Astrocyte (in vitro differentiated cells and primary cell): ENCODE measurements at regions not wholly inside any gene's neighbourhood (a gene's known extent, or its start where the extent isn't known, plus 50 kb on each side); places are given as distances from the start of the nearest gene placed in this dataset.

Experiments used
- DNase-seq: peaks from one replicate; pipeline ENCODE4 v3.0.0-alpha.2; 2010; ENCODE audit warnings: low read depth
- FAIRE-seq: peaks from 2 replicates; lab custom pipeline; 2011; peaks lifted over from hg19 to GRCh38; lab: Jason Lieb, UNC
- H2AFZ ChIP-seq: 2 replicates; pipeline ENCODE4 v1.6.0; 2012; ENCODE audit warnings: low read depth, low read length, inconsistent platforms
- H3K27ac ChIP-seq: 2 replicates; pipeline ENCODE4 v1.5.1; 2011; ENCODE audit warnings: low read depth, low read length, inconsistent platforms
- H3K27me3 ChIP-seq: 2 replicates; pipeline ENCODE4 v1.6.0; 2011; ENCODE audit warnings: low read length, inconsistent platforms; ENCODE audit not compliant: insufficient read depth
- H3K36me3 ChIP-seq: 2 replicates; pipeline ENCODE4 v1.5.1; 2011; ENCODE audit warnings: low read length, inconsistent platforms; ENCODE audit not compliant: insufficient read depth
- H3K4me1 ChIP-seq: 2 replicates; pipeline ENCODE4 v1.5.1; 2011; ENCODE audit warnings: low read length, inconsistent platforms; ENCODE audit not compliant: insufficient read depth
- H3K4me2 ChIP-seq: 2 replicates; pipeline ENCODE4 v1.6.0; 2012; ENCODE audit warnings: low read length, inconsistent platforms
- H3K4me3 ChIP-seq: 2 replicates; pipeline ENCODE4 v1.5.1; 2011; ENCODE audit warnings: low read depth, mild to moderate bottlenecking, low read length, inconsistent platforms; ENCODE audit not compliant: insufficient read depth
- H3K79me2 ChIP-seq: 2 replicates; pipeline ENCODE4 v1.6.0; 2012; ENCODE audit warnings: mild to moderate bottlenecking, low read length, inconsistent platforms; ENCODE audit not compliant: insufficient read depth
- H3K9ac ChIP-seq: 2 replicates; pipeline ENCODE4 v1.6.0; 2012; ENCODE audit warnings: mild to moderate bottlenecking, low read length, inconsistent platforms
- H3K9me3 ChIP-seq: 2 replicates; pipeline ENCODE4 v1.5.1; 2012; ENCODE audit warnings: low read depth, mild to moderate bottlenecking, low read length, inconsistent platforms; ENCODE audit not compliant: insufficient read depth
- H4K20me1 ChIP-seq: 2 replicates; pipeline ENCODE4 v1.6.0; 2012; ENCODE audit warnings: low read length, inconsistent platforms; ENCODE audit not compliant: insufficient read depth
- H3K27ac Mint-ChIP-seq: one replicate; pipeline ENCODE4 v1.8.0; 2021; ENCODE audit warnings: mild to moderate bottlenecking, mixed read lengths; ENCODE audit not compliant: unreplicated experiment
- H3K27me3 Mint-ChIP-seq: one replicate; pipeline ENCODE4 v1.8.0; 2021; ENCODE audit warnings: low read depth, mixed read lengths; ENCODE audit not compliant: unreplicated experiment
- H3K36me3 Mint-ChIP-seq: one replicate; pipeline ENCODE4 v1.8.0; 2021; ENCODE audit warnings: low read depth, mixed read lengths; ENCODE audit not compliant: unreplicated experiment
- H3K4me1 Mint-ChIP-seq: one replicate; pipeline ENCODE4 v1.8.0; 2021; ENCODE audit warnings: low read depth, mixed read lengths; ENCODE audit not compliant: unreplicated experiment
- H3K4me3 Mint-ChIP-seq: one replicate; pipeline ENCODE4 v1.8.0; 2021; ENCODE audit warnings: mild to moderate bottlenecking, moderate library complexity, mixed read lengths; ENCODE audit not compliant: unreplicated experiment
- H3K9me3 Mint-ChIP-seq: one replicate; pipeline ENCODE4 v1.8.0; 2021; ENCODE audit warnings: mild to moderate bottlenecking, mixed read lengths; ENCODE audit not compliant: unreplicated experiment
- CTCF ChIP-seq: IDR thresholded peaks from 2 replicates; pipeline ENCODE4 v1.5.1; 2011; ENCODE audit warnings: low read depth, mild to moderate bottlenecking, inconsistent platforms, low read length, moderate library complexity; ENCODE audit not compliant: insufficient read depth
- EZH2 ChIP-seq: IDR thresholded peaks from 2 replicates; pipeline ENCODE4 v1.6.1; 2012; ENCODE audit warnings: mild to moderate bottlenecking, low read length, inconsistent platforms; ENCODE audit not compliant: insufficient read depth

- Histone ChIP-seq H2AFZ (no peak overlapping the region), H3K4me2 (no peak overlapping the region), H3K4me1 (no peaks in the 10 kb centered on the region), H3K9ac (no peak overlapping the region), H3K79me2 (no peaks in the 10 kb centered on the region), H3K27ac (no peak overlapping the region), H3K27me3 (no peaks in the 10 kb centered on the region), H3K9me3 (no peaks in the 10 kb centered on the region), H3K36me3 (no peaks in the 10 kb centered on the region), H3K4me3 (no peak overlapping the region), H4K20me1 (no peaks in the 10 kb centered on the region)
- Mint-ChIP-seq H3K27ac (no peak overlapping the region), H3K4me1 (peaks cover 7% of the 10 kb centered on the region), H3K27me3 (no peaks in the 10 kb centered on the region), H3K9me3 (peaks cover 1% of the 10 kb centered on the region), H3K4me3 (no peak overlapping the region), H3K36me3 (no peaks in the 10 kb centered on the region)
- TF ChIP-seq CTCF: peak; percentile 26
- no peak for TF ChIP-seq EZH2
- FAIRE-seq (peak; percentile 89), DNase-seq (peak; percentile 15)
Measured at GRCh38 chrX:11908371-11908770, 150.3 kb downstream of the MSL3 start.

GRCh38 chrX:11913001-11913400 lies 155.0 kb downstream of the MSL3 start:
- Histone ChIP-seq H3K4me1 (no peaks in the 10 kb centered on the region), H3K4me2 (no peak overlapping the region), H3K4me3 (no peak overlapping the region), H3K27me3 (no peaks in the 10 kb centered on the region), H4K20me1 (no peaks in the 10 kb centered on the region), H3K36me3 (no peaks in the 10 kb centered on the region), H3K27ac (no peak overlapping the region), H2AFZ (peak overlapping the region; percentile 34), H3K9me3 (no peaks in the 10 kb centered on the region), H3K79me2 (no peaks in the 10 kb centered on the region), H3K9ac (no peak overlapping the region)
- Mint-ChIP-seq H3K27me3 (no peaks in the 10 kb centered on the region), H3K27ac (peak overlapping the region; percentile 66), H3K4me3 (no peak overlapping the region), H3K9me3 (no peaks in the 10 kb centered on the region), H3K4me1 (peaks cover 7% of the 10 kb centered on the region), H3K36me3 (no peaks in the 10 kb centered on the region)
- no peak for TF ChIP-seq EZH2
- no peak for TF ChIP-seq CTCF
- DNase-seq: peak; percentile 15
- FAIRE-seq: no peak

GRCh38 chrX:11929476-11929875 lies 171.4 kb downstream of the MSL3 start:
- H3K9me3 Mint-ChIP-seq: peaks cover 15% of the 10 kb centered on the region
- no peaks in the 10 kb centered on the region for H3K27me3 Mint-ChIP-seq
- no peaks in the 10 kb centered on the region for H3K79me2 ChIP-seq
- H3K4me1 Mint-ChIP-seq: peaks cover 2% of the 10 kb centered on the region
- no peak overlapping the region for H3K4me3 Mint-ChIP-seq
- no peaks in the 10 kb centered on the region for H3K4me1 ChIP-seq
- DNase-seq (no peak), FAIRE-seq (no peak)
- no peak overlapping the region for H3K4me3 ChIP-seq
- H3K9me3 ChIP-seq: no peaks in the 10 kb centered on the region
- no peaks in the 10 kb centered on the region for H3K27me3 ChIP-seq
- H3K4me2 ChIP-seq: no peak overlapping the region
- H3K27ac Mint-ChIP-seq: no peak overlapping the region
- H2AFZ ChIP-seq: no peak overlapping the region
- no peaks in the 10 kb centered on the region for H3K36me3 ChIP-seq
- H4K20me1 ChIP-seq: no peaks in the 10 kb centered on the region
- no peak overlapping the region for H3K27ac ChIP-seq
- no peak overlapping the region for H3K9ac ChIP-seq
- H3K36me3 Mint-ChIP-seq: no peaks in the 10 kb centered on the region
- TF ChIP-seq CTCF (no peak), EZH2 (no peak)
